Sciatic nerve (tissue), 2 donors: ENCODE measurements at regions not wholly inside any gene's neighbourhood (a gene's known extent, or its start where the extent isn't known, plus 50 kb on each side); places are given as distances from the start of the nearest gene placed in this dataset.
A peak's percentile ranks its signal among the peaks of the same experiment; 100 is the strongest.
"Not testable (repeated sequence)": the region's sequence is repeated elsewhere in the genome, so short reads cannot be mapped to it uniquely, and the experiment has no call there.

Experiments
- ATAC-seq: fragments of 200-7000 bp; cut with Tn5 transposase; one replicate; pipeline ENCODE4 v1.9.1; 2020; ENCODE audit warnings: mild to moderate bottlenecking, moderate library complexity
- DNase-seq: peaks from one replicate; pipeline ENCODE4 v3.0.0-alpha.2; 2020; ENCODE audit warnings: low spot score
- intact Hi-C: fragments of 100-400 bp; cut with DNase I; formaldehyde crosslinking; loops from one replicate; pipeline ENCODE4 v1.14.2; 2022
- donor health status: DM: no; HTN: no; CAD: no.
- donor health status: DM: no; HTN: no; CAD: no.

- DNase-seq (no peak), ATAC-seq (no peak)
- intact Hi-C loops: no loop called here
Measured at GRCh38 chr6:81575442-81575841, 177.0 kb downstream of the TENT5A start.

- DNase-seq: no peak
- intact Hi-C loops: no loop called here
Measured at GRCh38 chr6:81572020-81572419, 180.5 kb downstream of the TENT5A start.

GRCh38 chr6:81570681-81571080 is 181.8 kb downstream of the TENT5A start:
- DNase-seq (no peak), ATAC-seq (no peak)
- intact Hi-C loops: no loop called here

More at GRCh38 chr6:81572020-81572419, 180.5 kb downstream of the TENT5A start:
- peak; percentile 55 for ATAC-seq

GRCh38 chr6:81568973-81569372 is 183.5 kb downstream of the TENT5A start:
- ATAC-seq (no peak), DNase-seq (no peak)
- intact Hi-C loops: no loop called here

- no peak for ATAC-seq
- intact Hi-C loops: no loop called here
- no peak for DNase-seq
Measured at GRCh38 chr6:81565071-81565470, 187.4 kb downstream of the TENT5A start.

GRCh38 chr6:81564470-81565068 is 187.9 kb downstream of the TENT5A start:
- ATAC-seq: no peak
- intact Hi-C loops: no loop called here
- DNase-seq: no peak

- DNase-seq (no peak), ATAC-seq (peak; percentile 73)
- intact Hi-C loops: no loop called here
Measured at GRCh38 chr6:81562169-81562568, 190.3 kb downstream of the TENT5A start.

- DNase-seq: no peak
- intact Hi-C loops: no loop called here
- peak; percentile 53 for ATAC-seq
Measured at GRCh38 chr6:81561731-81562130, 190.8 kb downstream of the TENT5A start.

- DNase-seq (no peak), ATAC-seq (no peak)
- intact Hi-C loops: no loop called here
Measured at GRCh38 chr6:81561071-81561564, 191.4 kb downstream of the TENT5A start.

- no peak for DNase-seq
- no peak for ATAC-seq
- intact Hi-C loops: no loop called here
Measured at GRCh38 chr6:81557811-81558210, 194.7 kb downstream of the TENT5A start.

GRCh38 chr6:81556551-81556950 is 195.9 kb downstream of the TENT5A start:
- intact Hi-C loops: no loop called here
- ATAC-seq (no peak), DNase-seq (no peak)

GRCh38 chr6:81553216-81553615 is 199.3 kb downstream of the TENT5A start:
- no peak for DNase-seq
- intact Hi-C loops: no loop called here
- no peak for ATAC-seq

GRCh38 chr6:81552644-81553043 is 199.8 kb downstream of the TENT5A start:
- ATAC-seq (no peak), DNase-seq (no peak)
- intact Hi-C loops: no loop called here

- ATAC-seq (no peak), DNase-seq (no peak)
- intact Hi-C loops: no loop called here
Measured at GRCh38 chr6:81547149-81547548, 205.3 kb downstream of the TENT5A start.

- intact Hi-C loops: no loop called here
- DNase-seq (no peak), ATAC-seq (no peak)
Measured at GRCh38 chr6:81534934-81535465, 217.5 kb downstream of the TENT5A start.

GRCh38 chr6:81531869-81532561 is 220.5 kb downstream of the TENT5A start:
- intact Hi-C loops: no loop called here
- DNase-seq (no peak), ATAC-seq (no peak)

- intact Hi-C loops: no loop called here
- DNase-seq (no peak), ATAC-seq (no peak)
Measured at GRCh38 chr6:81517455-81517854, 235.0 kb downstream of the TENT5A start.

GRCh38 chr6:81515562-81516453 is 236.7 kb downstream of the TENT5A start:
- no peak for DNase-seq
- peak; percentile 86 for ATAC-seq
- intact Hi-C loops: no loop called here

- DNase-seq, intact Hi-C loops, ATAC-seq: not testable (repeated sequence)
Measured at GRCh38 chr6:81514195-81514594, 238.3 kb downstream of the TENT5A start.

GRCh38 chr6:81511423-81511822 is 241.1 kb downstream of the TENT5A start:
- ATAC-seq (peak; percentile 78), DNase-seq (no peak)

More at GRCh38 chr6:81511423-81511822, 241.1 kb downstream of the TENT5A start:
- intact Hi-C loops: no loop called here
